HCT116 (cell line): ENCODE measurements at regions not wholly inside any gene's neighbourhood (a gene's known extent, or its start where the extent isn't known, plus 50 kb on each side); places are given as distances from the start of the nearest gene placed in this dataset.

Experiments used
- ATAC-seq: fragments of 200-7000 bp; cut with Tn5 transposase; 2 replicates; pipeline ENCODE4 v1.9.1; 2020; ENCODE audit warnings: mild to moderate bottlenecking, moderate library complexity
- BruUV-seq: library from RNA; stranded (reverse); fragments of 400-500 nt; replicated peaks from 2 replicates; lab custom pipeline; 2021; lab: Mats Ljungman, UMichigan
- CTCF ChIA-PET: fragments of 300-600 bp; sonication (Branson Sonifier 250); formaldehyde crosslinking; loops from one replicate; lab custom pipeline; 2021; ENCODE audit warnings: antibody characterized with exemption; lab: Charles Lee
- POLR2A ChIA-PET: fragments of 300-600, 350-600 bp; sonication (Branson Sonifier 250); formaldehyde crosslinking; loops from one replicate; lab custom pipeline; 2021; ENCODE audit warnings: antibody characterized with exemption; lab: Charles Lee
- RAD21 ChIA-PET, 2 experiments: fragments of 300-600 bp; sonication (Branson Sonifier 250); formaldehyde crosslinking; loops; one replicate each; lab custom pipeline; 2023; ENCODE audit warnings: low total read pairs in 2 of 2; ENCODE audit not compliant: uncharacterized antibody in 2 of 2, unreplicated experiment in 2 of 2, low non-redundant PET in 1 of 2; lab: Charles Lee
- DNase-seq: peaks from one replicate; pipeline ENCODE4 v3.0.0-alpha.2; 2010; ENCODE audit warnings: low read depth, low spot score
- H2AFZ ChIP-seq: fragments of 200-600 bp; shearing (Covaris generic), sonication (generic); 2 replicates; pipeline ENCODE4 v1.6.1; 2017; ENCODE audit warnings: low read depth, mixed run types, mixed read lengths, antibody characterized with exemption, low read length; ENCODE audit not compliant: poor library complexity, severe bottlenecking
- H3K27ac ChIP-seq: 2 replicates; pipeline ENCODE4 v1.5.1; 2012; ENCODE audit warnings: low read depth, low read length
- H3K27me3 ChIP-seq: fragments of 200-600 bp; sonication (generic); 2 replicates; pipeline ENCODE4 v1.6.1; 2016; ENCODE audit warnings: mixed run types, low read length, mixed read lengths; ENCODE audit not compliant: insufficient read depth
- H3K36me3 ChIP-seq, 2 experiments: fragments of 200-500 bp in 1 of 2; fragments of 200-600 bp in 1 of 2; sonication (Bioruptor generic) in 1 of 2; sonication (generic) in 1 of 2; 2 replicates each; pipeline versions ENCODE4 v1.5.1 to v1.6.1; 2014 to 2016; ENCODE audit warnings: low read length in 2 of 2, inconsistent platforms in 1 of 2, mixed read lengths in 1 of 2, mixed run types in 1 of 2; ENCODE audit not compliant: insufficient read depth in 2 of 2, control insufficient read depth in 1 of 2
- H3K4me1 ChIP-seq, 2 experiments: fragments of 200-600 bp in 1 of 2; sonication (generic) in 1 of 2; 2 replicates each; pipeline versions ENCODE4 v1.5.1 to v1.6.1; 2012 to 2017; ENCODE audit warnings: low read length in 2 of 2, inconsistent platforms in 1 of 2, mild to moderate bottlenecking in 1 of 2, mixed read lengths in 1 of 2, mixed run types in 1 of 2, moderate library complexity in 1 of 2; ENCODE audit not compliant: insufficient read depth in 2 of 2, control insufficient read depth in 1 of 2
- H3K4me2 ChIP-seq: fragments of 200-600 bp; sonication (generic); 2 replicates; pipeline ENCODE4 v1.6.1; 2017; ENCODE audit warnings: mixed run types, low read length, mixed read lengths
- H3K4me3 ChIP-seq, 2 experiments: fragments of 200-600 bp in 1 of 2; sonication (generic) in 1 of 2; replicated peaks in 1 of 2; 2 replicates each; pipeline ENCODE4 v1.5.1; 2011 to 2016; ENCODE audit warnings: low read length in 2 of 2, control low read depth in 1 of 2, low read depth in 1 of 2, mild to moderate bottlenecking in 1 of 2, mixed read lengths in 1 of 2, mixed run types in 1 of 2
- H3K79me2 ChIP-seq: fragments of 200-600 bp; sonication (generic); 2 replicates; pipeline ENCODE4 v1.6.1; 2017; ENCODE audit warnings: mild to moderate bottlenecking, mixed run types, low read length, moderate library complexity, mixed read lengths; ENCODE audit not compliant: insufficient read depth
- H3K9ac ChIP-seq: fragments of 200-600 bp; sonication (generic); 2 replicates; pipeline ENCODE4 v1.6.1; 2016; ENCODE audit warnings: low read length, mixed read lengths
- H3K9me2 ChIP-seq: fragments of 200-600 bp; sonication (generic), shearing (Covaris generic); 2 replicates; pipeline ENCODE4 v1.6.1; 2017; ENCODE audit warnings: mixed run types, mild to moderate bottlenecking, moderate library complexity; ENCODE audit not compliant: insufficient read depth
- H3K9me3 ChIP-seq, 2 experiments: fragments of 200-500 bp in 1 of 2; fragments of 200-600 bp in 1 of 2; sonication (Bioruptor generic) in 1 of 2; sonication (generic) in 1 of 2; 2 replicates each; pipeline ENCODE4 v1.6.1; 2014 to 2017; ENCODE audit warnings: low read length in 2 of 2, mixed read lengths in 2 of 2, inconsistent platforms in 1 of 2, low read depth in 1 of 2, mild to moderate bottlenecking in 1 of 2, mixed run types in 1 of 2, moderate library complexity in 1 of 2; ENCODE audit not compliant: control insufficient read depth in 1 of 2, insufficient read depth in 1 of 2
- H4K20me1 ChIP-seq: fragments of 200-600 bp; sonication (generic), shearing (Covaris generic); 2 replicates; pipeline ENCODE4 v1.6.1; 2017; ENCODE audit warnings: mixed run types, mild to moderate bottlenecking, moderate library complexity; ENCODE audit not compliant: insufficient read depth
- EGR1 ChIP-seq: IDR thresholded peaks from 2 replicates; pipeline ENCODE4 v1.6.1; 2012; ENCODE audit warnings: low read depth
- ELF1 ChIP-seq: IDR thresholded peaks from 2 replicates; pipeline ENCODE4 v1.6.1; 2012; ENCODE audit warnings: low read depth, borderline replicate concordance
- POLR2A ChIP-seq: IDR thresholded peaks from 2 replicates; pipeline ENCODE4 v1.7.0; 2011; ENCODE audit warnings: borderline replicate concordance; ENCODE audit not compliant: insufficient read depth, insufficient read length; ENCODE audit errors: extremely low read depth
- TCF7L2 ChIP-seq: IDR thresholded peaks from 2 replicates; pipeline ENCODE4 v1.7.0; 2011; ENCODE audit warnings: borderline replicate concordance, inconsistent platforms; ENCODE audit not compliant: insufficient read depth, insufficient read length; ENCODE audit errors: extremely low read depth
- ZFX ChIP-seq: fragments of 450-650 bp; IDR thresholded peaks from 2 replicates; pipeline ENCODE4 v1.6.1; 2017
- ZNF274 ChIP-seq: fragments of 200-500 bp; sonication (Bioruptor generic); IDR thresholded peaks from 2 replicates; pipeline ENCODE4 v1.6.1; 2014; ENCODE audit warnings: mild to moderate bottlenecking, low read depth, low read length, inconsistent platforms
- intact Hi-C: fragments of 100-400 bp; cut with micrococcal nuclease; formaldehyde crosslinking; loops from 2 replicates; pipeline ENCODE4 v1.10.0; 2022
- TF ChIP-seq, protein P1 (sequence below), 3 experiments: fragments of 200-600 bp in 1 of 3; sonication (generic) in 1 of 3; IDR thresholded peaks in 2 of 3; conservative IDR thresholded peaks in 1 of 3; 2 replicates each; pipeline ENCODE4 v1.5.1; 2012 to 2017; ENCODE audit warnings: low read depth in 2 of 3, low read length in 2 of 3, antibody characterized with exemption in 1 of 3, borderline replicate concordance in 1 of 3, control low read depth in 1 of 3, mild to moderate bottlenecking in 1 of 3, mixed read lengths in 1 of 3, mixed run types in 1 of 3, moderate library complexity in 1 of 3; ENCODE audit not compliant: insufficient read depth in 1 of 3

DNA sequence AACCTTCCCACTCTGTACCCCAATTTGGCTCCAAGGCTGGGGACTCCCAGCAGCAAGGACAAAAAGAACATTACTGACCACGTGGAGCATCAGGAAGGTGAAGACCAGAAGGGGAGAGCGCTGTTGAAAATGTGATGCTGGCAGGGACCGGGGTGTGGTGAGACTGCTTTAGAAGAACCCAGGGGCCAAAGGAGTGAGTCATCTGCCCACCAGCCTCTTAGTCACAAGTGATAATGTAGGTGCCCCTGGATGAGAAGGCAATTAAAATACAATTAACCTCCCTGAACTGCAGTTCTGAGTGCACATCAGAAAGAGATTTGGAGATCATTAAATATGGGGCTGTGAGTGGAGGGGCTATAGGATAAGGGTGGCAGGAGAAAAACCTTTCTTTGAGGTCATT, 366.6 kb upstream of the CCL2 start:
- ATAC-seq: no peak
- no peaks in the 10 kb centered on the region for H4K20me1 ChIP-seq
- no peaks in the 10 kb centered on the region for H3K9me2 ChIP-seq
- RAD21 ChIA-PET: no interaction called here
- no peak overlapping the region for H3K4me2 ChIP-seq
- H3K27ac ChIP-seq: no peak overlapping the region
- no peak for TF ChIP-seq TCF7L2
- TF ChIP-seq POLR2A: no peak
- TF ChIP-seq, all 23 proteins: peak for 0
- Histone ChIP-seq H3K27me3 (no peaks in the 10 kb centered on the region), H3K79me2 (no peaks in the 10 kb centered on the region), H3K9me3 (peaks cover 0 to 16% of the 10 kb centered on the region in 2 experiments; a peak in 2 of 4 replicates), H2AFZ (no peak overlapping the region), H3K4me3 (no peak overlapping the region), H3K9ac (no peak overlapping the region), H3K36me3 (no peaks in the 10 kb centered on the region), H3K4me1 (no peaks in the 10 kb centered on the region)
- no TSS peak for BruUV-seq
- no peak for DNase-seq
- ChIA-PET CTCF (no interaction called here), POLR2A (no interaction called here)
- intact Hi-C loops: no loop called here

DNA sequence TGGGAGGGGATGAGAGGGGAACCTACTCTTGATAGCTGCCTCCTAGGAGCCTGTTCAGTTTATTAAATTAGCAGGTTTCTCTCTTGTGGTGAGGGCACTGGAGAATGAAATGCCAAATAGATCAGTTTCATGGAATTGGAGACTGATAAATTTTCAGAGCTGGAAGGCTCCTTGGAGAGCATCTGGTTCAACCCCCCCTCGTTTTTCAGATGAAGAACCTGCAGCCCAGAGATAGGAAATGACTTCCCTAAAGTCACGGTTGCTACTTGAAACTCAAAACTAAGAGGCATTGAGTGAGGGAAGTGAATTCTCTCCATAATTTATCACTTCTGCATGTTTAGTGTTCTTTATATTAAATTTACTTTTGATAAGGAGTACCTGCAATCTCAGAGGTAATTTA, 366.0 kb upstream of the CCL2 start:
- H3K79me2 ChIP-seq: no peaks in the 10 kb centered on the region
- no peaks in the 10 kb centered on the region for H3K4me1 ChIP-seq
- ChIA-PET CTCF (no interaction called here), POLR2A (no interaction called here), RAD21 (no interaction called here)
- H3K27me3 ChIP-seq: no peaks in the 10 kb centered on the region
- H3K9me2 ChIP-seq: no peaks in the 10 kb centered on the region
- no peak overlapping the region for H2AFZ ChIP-seq
- H4K20me1 ChIP-seq: no peaks in the 10 kb centered on the region
- H3K9ac ChIP-seq: no peak overlapping the region
- DNase-seq (no peak), ATAC-seq (no peak)
- H3K36me3 ChIP-seq: no peaks in the 10 kb centered on the region
- no peak overlapping the region for H3K27ac ChIP-seq
- intact Hi-C loops: no loop called here
- TF ChIP-seq ZFX (no peak), EGR1 (no peak), ZNF274 (no peak), ELF1 (no peak)
- TF ChIP-seq, protein P1, sequence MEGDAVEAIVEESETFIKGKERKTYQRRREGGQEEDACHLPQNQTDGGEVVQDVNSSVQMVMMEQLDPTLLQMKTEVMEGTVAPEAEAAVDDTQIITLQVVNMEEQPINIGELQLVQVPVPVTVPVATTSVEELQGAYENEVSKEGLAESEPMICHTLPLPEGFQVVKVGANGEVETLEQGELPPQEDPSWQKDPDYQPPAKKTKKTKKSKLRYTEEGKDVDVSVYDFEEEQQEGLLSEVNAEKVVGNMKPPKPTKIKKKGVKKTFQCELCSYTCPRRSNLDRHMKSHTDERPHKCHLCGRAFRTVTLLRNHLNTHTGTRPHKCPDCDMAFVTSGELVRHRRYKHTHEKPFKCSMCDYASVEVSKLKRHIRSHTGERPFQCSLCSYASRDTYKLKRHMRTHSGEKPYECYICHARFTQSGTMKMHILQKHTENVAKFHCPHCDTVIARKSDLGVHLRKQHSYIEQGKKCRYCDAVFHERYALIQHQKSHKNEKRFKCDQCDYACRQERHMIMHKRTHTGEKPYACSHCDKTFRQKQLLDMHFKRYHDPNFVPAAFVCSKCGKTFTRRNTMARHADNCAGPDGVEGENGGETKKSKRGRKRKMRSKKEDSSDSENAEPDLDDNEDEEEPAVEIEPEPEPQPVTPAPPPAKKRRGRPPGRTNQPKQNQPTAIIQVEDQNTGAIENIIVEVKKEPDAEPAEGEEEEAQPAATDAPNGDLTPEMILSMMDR (IDR thresholded peaks at IDR 0.05 in 2 of 3, conservative IDR thresholded peaks at IDR 0.05 in 1 of 3; ENCODE audit: borderline replicate concordance in 1 of 3, insufficient read depth in 1 of 3, low read depth in 2 of 3, low read length in 2 of 3): no peak
- BruUV-seq: no TSS peak
- H3K4me2 ChIP-seq: no peak overlapping the region
- H3K9me3 ChIP-seq: peaks cover 0 to 16% of the 10 kb centered on the region in 2 experiments; a peak in 2 of 4 replicates
- H3K4me3 ChIP-seq: no peak overlapping the region
